ENCODE measurements at regions not wholly inside any gene's neighbourhood (a gene's known extent, or its start where the extent isn't known, plus 50 kb on each side); places are given as distances from the start of the nearest gene placed in this dataset.

GRCh38 chr22:47587861-47588577, 825.6 kb downstream of the TBC1D22A start:
- no peak overlapping the region for H3K4me3 ChIP-seq (ENCODE audit: control insufficient read depth in 1 of 2, extremely low read depth in 1 of 2, low read length in 1 of 2)
- no peak for DNase-seq
- H3K4me1 ChIP-seq (ENCODE audit: control insufficient read depth in 1 of 2, extremely low read depth in 1 of 2, insufficient read depth in 2 of 2, low read length in 2 of 2) = no peaks in the 10 kb centered on the region
- CTCF ChIA-PET = no interaction called here
- no peaks in the 10 kb centered on the region for H3K36me3 ChIP-seq (ENCODE audit: control insufficient read depth in 2 of 2, extremely low read depth in 1 of 2, insufficient read depth in 1 of 2, low read length in 1 of 2)
- Mint-ChIP-seq H3K27ac (no peak overlapping the region), H3K36me3 (no peaks in the 10 kb centered on the region), H3K4me3 (no peak overlapping the region), H3K9me3 (peaks cover 0 to 13% (median 9%) of the 10 kb centered on the region in 3 donors), H3K27me3 (peaks cover 3 to 9% of the 10 kb centered on the region in 2 donors), H3K4me1 (no peaks in the 10 kb centered on the region)
- POLR2A ChIA-PET = no interaction called here
- peaks cover 0 to 4% of the 10 kb centered on the region in 2 experiments for H3K27me3 ChIP-seq (replicated peaks in 1 of 2; ENCODE audit: control insufficient read depth in 2 of 2, extremely low read depth in 1 of 2, insufficient read depth in 2 of 2, low read length in 1 of 2)
- WGBS (ENCODE audit: insufficient coverage) = 63% methylated on average over 6 of the region's 9 CpGs
- no peak overlapping the region for H3K27ac ChIP-seq (ENCODE audit: low read length)
- peaks cover 2% of the 10 kb centered on the region for H3K9me3 ChIP-seq
- no peak for ATAC-seq (replicated peaks in 1 of 4)

GRCh38 chr22:47587361-47587760, 824.9 kb downstream of the TBC1D22A start:
- no peak overlapping the region for H3K4me3 ChIP-seq (ENCODE audit: control insufficient read depth in 1 of 2, extremely low read depth in 1 of 2, low read length in 1 of 2)
- ATAC-seq (replicated peaks in 1 of 4) (no peak), DNase-seq (no peak)
- WGBS (ENCODE audit: insufficient coverage) = 73% methylated on average over 5 of the region's 7 CpGs
- no peaks in the 10 kb centered on the region for H3K4me1 ChIP-seq (ENCODE audit: control insufficient read depth in 1 of 2, extremely low read depth in 1 of 2, insufficient read depth in 2 of 2, low read length in 2 of 2)
- peaks cover 0 to 13% (median 9%) of the 10 kb centered on the region in 3 donors for H3K9me3 Mint-ChIP-seq
- ChIA-PET CTCF (no interaction called here), POLR2A (no interaction called here)
- H3K27me3 Mint-ChIP-seq = peaks cover 3 to 9% of the 10 kb centered on the region in 2 donors
- no peaks in the 10 kb centered on the region for H3K4me1 Mint-ChIP-seq
- no peak overlapping the region for H3K4me3 Mint-ChIP-seq
- H3K36me3 ChIP-seq (ENCODE audit: control insufficient read depth in 2 of 2, extremely low read depth in 1 of 2, insufficient read depth in 1 of 2, low read length in 1 of 2) = no peaks in the 10 kb centered on the region
- H3K36me3 Mint-ChIP-seq = no peaks in the 10 kb centered on the region
- peaks cover 0 to 4% of the 10 kb centered on the region in 2 experiments for H3K27me3 ChIP-seq (replicated peaks in 1 of 2; ENCODE audit: control insufficient read depth in 2 of 2, extremely low read depth in 1 of 2, insufficient read depth in 2 of 2, low read length in 1 of 2)
- peaks cover 2% of the 10 kb centered on the region for H3K9me3 ChIP-seq
- H3K27ac Mint-ChIP-seq = no peak overlapping the region
- no peak overlapping the region for H3K27ac ChIP-seq (ENCODE audit: low read length)

- peaks cover 3 to 9% of the 10 kb centered on the region in 2 donors for H3K27me3 Mint-ChIP-seq
- H3K27ac ChIP-seq (ENCODE audit: low read length) = no peak overlapping the region
- H3K4me1 ChIP-seq (ENCODE audit: control insufficient read depth in 1 of 2, extremely low read depth in 1 of 2, insufficient read depth in 2 of 2, low read length in 2 of 2) = no peaks in the 10 kb centered on the region
- no peak overlapping the region for H3K4me3 Mint-ChIP-seq
- ChIA-PET CTCF (no interaction called here), POLR2A (no interaction called here)
- H3K36me3 Mint-ChIP-seq = no peaks in the 10 kb centered on the region
- peaks cover 0 to 4% of the 10 kb centered on the region in 2 experiments for H3K27me3 ChIP-seq (replicated peaks in 1 of 2; ENCODE audit: control insufficient read depth in 2 of 2, extremely low read depth in 1 of 2, insufficient read depth in 2 of 2, low read length in 1 of 2)
- no peak overlapping the region for H3K4me3 ChIP-seq (ENCODE audit: control insufficient read depth in 1 of 2, extremely low read depth in 1 of 2, low read length in 1 of 2)
- H3K9me3 ChIP-seq = peaks cover 2% of the 10 kb centered on the region
- no peaks in the 10 kb centered on the region for H3K36me3 ChIP-seq (ENCODE audit: control insufficient read depth in 2 of 2, extremely low read depth in 1 of 2, insufficient read depth in 1 of 2, low read length in 1 of 2)
- DNase-seq (no peak), ATAC-seq (replicated peaks in 1 of 4) (no peak)
- no peak overlapping the region for H3K27ac Mint-ChIP-seq
- 71% methylated on average over 3 of the region's 6 CpGs for WGBS (ENCODE audit: insufficient coverage)
- no peaks in the 10 kb centered on the region for H3K4me1 Mint-ChIP-seq
- peaks cover 0 to 13% (median 9%) of the 10 kb centered on the region in 3 donors for H3K9me3 Mint-ChIP-seq
These were observed 824.5 kb downstream of the TBC1D22A start for GRCh38 chr22:47586946-47587345.

GRCh38 chr22:47586038-47586437, 823.6 kb downstream of the TBC1D22A start:
- Histone ChIP-seq H3K27me3 (replicated peaks in 1 of 2; ENCODE audit: control insufficient read depth in 2 of 2, extremely low read depth in 1 of 2, insufficient read depth in 2 of 2, low read length in 1 of 2) (peaks cover 0 to 2% of the 10 kb centered on the region in 2 experiments), H3K27ac (ENCODE audit: low read length) (no peak overlapping the region), H3K36me3 (ENCODE audit: control insufficient read depth in 2 of 2, extremely low read depth in 1 of 2, insufficient read depth in 1 of 2, low read length in 1 of 2) (no peaks in the 10 kb centered on the region), H3K4me1 (ENCODE audit: control insufficient read depth in 1 of 2, extremely low read depth in 1 of 2, insufficient read depth in 2 of 2, low read length in 2 of 2) (no peaks in the 10 kb centered on the region), H3K9me3 (peaks cover 2% of the 10 kb centered on the region), H3K4me3 (ENCODE audit: control insufficient read depth in 1 of 2, extremely low read depth in 1 of 2, low read length in 1 of 2) (no peak overlapping the region)
- no peak for DNase-seq
- Mint-ChIP-seq H3K4me3 (no peak overlapping the region), H3K27ac (no peak overlapping the region), H3K27me3 (peaks cover 3 to 9% of the 10 kb centered on the region in 2 donors), H3K4me1 (no peaks in the 10 kb centered on the region), H3K9me3 (peaks cover 0 to 13% (median 10%) of the 10 kb centered on the region in 3 donors), H3K36me3 (no peaks in the 10 kb centered on the region)
- no peak for ATAC-seq (replicated peaks in 1 of 4)
- 80% methylated on average over 1 of the region's 3 CpGs for WGBS (ENCODE audit: insufficient coverage)
- POLR2A ChIA-PET = no interaction called here
- CTCF ChIA-PET = no interaction called here

- WGBS (ENCODE audit: insufficient coverage) = 40% methylated on average over 1 of the region's 2 CpGs
- no peak for ATAC-seq (replicated peaks in 1 of 4)
- POLR2A ChIA-PET = no interaction called here
These were observed 821.6 kb downstream of the TBC1D22A start for GRCh38 chr22:47583959-47584562.

GRCh38 chr22:47582067-47582466, 819.6 kb downstream of the TBC1D22A start:
- no CpG with 5 or more reads among the region's 1 CpG for WGBS (ENCODE audit: insufficient coverage)
- CTCF ChIA-PET = no interaction called here
- no peaks in the 10 kb centered on the region for H3K4me1 Mint-ChIP-seq

More at GRCh38 chr22:47583959-47584562, 821.6 kb downstream of the TBC1D22A start:
- H3K4me3 ChIP-seq (ENCODE audit: control insufficient read depth in 1 of 2, extremely low read depth in 1 of 2, low read length in 1 of 2) = no peak overlapping the region
- Mint-ChIP-seq H3K27me3 (peaks cover 3 to 10% of the 10 kb centered on the region in 2 donors), H3K36me3 (no peaks in the 10 kb centered on the region), H3K4me1 (no peaks in the 10 kb centered on the region), H3K9me3 (peaks cover 0 to 13% (median 10%) of the 10 kb centered on the region in 3 donors), H3K4me3 (no peak overlapping the region), H3K27ac (no peak overlapping the region)
- peaks cover 2% of the 10 kb centered on the region for H3K9me3 ChIP-seq
- H3K36me3 ChIP-seq (ENCODE audit: control insufficient read depth in 2 of 2, extremely low read depth in 1 of 2, insufficient read depth in 1 of 2, low read length in 1 of 2) = no peaks in the 10 kb centered on the region
- no peaks in the 10 kb centered on the region for H3K4me1 ChIP-seq (ENCODE audit: control insufficient read depth in 1 of 2, extremely low read depth in 1 of 2, insufficient read depth in 2 of 2, low read length in 2 of 2)
- H3K27me3 ChIP-seq (replicated peaks in 1 of 2; ENCODE audit: control insufficient read depth in 2 of 2, extremely low read depth in 1 of 2, insufficient read depth in 2 of 2, low read length in 1 of 2) = no peaks in the 10 kb centered on the region
- CTCF ChIA-PET = no interaction called here
- no peak overlapping the region for H3K27ac ChIP-seq (ENCODE audit: low read length)
- no peak for DNase-seq

More at GRCh38 chr22:47582067-47582466, 819.6 kb downstream of the TBC1D22A start:
- no peaks in the 10 kb centered on the region for H3K36me3 ChIP-seq (ENCODE audit: control insufficient read depth in 2 of 2, extremely low read depth in 1 of 2, insufficient read depth in 1 of 2, low read length in 1 of 2)
- POLR2A ChIA-PET = no interaction called here
- no peak overlapping the region for H3K4me3 ChIP-seq (ENCODE audit: control insufficient read depth in 1 of 2, extremely low read depth in 1 of 2, low read length in 1 of 2)
- peaks cover 2% of the 10 kb centered on the region for H3K9me3 ChIP-seq
- Mint-ChIP-seq H3K27me3 (peaks cover 3 to 5% of the 10 kb centered on the region in 2 donors), H3K27ac (no peak overlapping the region), H3K4me3 (no peak overlapping the region), H3K9me3 (peaks cover 0 to 13% (median 10%) of the 10 kb centered on the region in 3 donors), H3K36me3 (no peaks in the 10 kb centered on the region)
- H3K27ac ChIP-seq (ENCODE audit: low read length) = no peak overlapping the region
- no peak for DNase-seq
- no peaks in the 10 kb centered on the region for H3K27me3 ChIP-seq (replicated peaks in 1 of 2; ENCODE audit: control insufficient read depth in 2 of 2, extremely low read depth in 1 of 2, insufficient read depth in 2 of 2, low read length in 1 of 2)
- H3K4me1 ChIP-seq (ENCODE audit: control insufficient read depth in 1 of 2, extremely low read depth in 1 of 2, insufficient read depth in 2 of 2, low read length in 2 of 2) = no peaks in the 10 kb centered on the region
- no peak for ATAC-seq (replicated peaks in 1 of 4)

Data from T-cell (primary cell).